Caki2 (cell line): ENCODE measurements at regions not wholly inside any gene's neighbourhood (a gene's known extent, or its start where the extent isn't known, plus 50 kb on each side); places are given as distances from the start of the nearest gene placed in this dataset.

Experiments used
- DNase-seq: peaks from one replicate; pipeline ENCODE4 v3.0.0-alpha.2; 2015; ENCODE audit warnings: low read depth
- in situ Hi-C: cut with HindIII; loops from 2 replicates; pipeline ENCODE4 v1.10.0; 2016; ENCODE audit warnings: low sequenced_read_pairs, low pct_unique_long_range_greater_than_20kb, mixed read lengths

- in situ Hi-C loops, result no loop called here
- no peak for DNase-seq
Observed at GRCh38 chr10:88049204-88049603, 185.8 kb downstream of the PTEN start.

GRCh38 chr10:88057720-88058119, 194.3 kb downstream of the PTEN start:
- in situ Hi-C loops, result no loop called here

GRCh38 chr10:88058750-88059149, 195.3 kb downstream of the PTEN start:
- DNase-seq, result no peak
- in situ Hi-C loops, result no loop called here

More at GRCh38 chr10:88057720-88058119, 194.3 kb downstream of the PTEN start:
- DNase-seq, result no peak

- no peak for DNase-seq
- in situ Hi-C loops, result no loop called here
Observed at GRCh38 chr10:88059190-88059589, 195.8 kb downstream of the PTEN start.

- in situ Hi-C loops, result no loop called here
- no peak for DNase-seq
Observed at GRCh38 chr10:88060762-88061161, 197.3 kb downstream of the PTEN start.

- DNase-seq, result no peak
- in situ Hi-C loops, result no loop called here
Observed at GRCh38 chr10:88062385-88062784, 199.0 kb downstream of the PTEN start.

- in situ Hi-C loops, result no loop called here
Observed at GRCh38 chr10:88062798-88063472, 199.5 kb downstream of the PTEN start.

GRCh38 chr10:88063861-88064557, 200.6 kb downstream of the PTEN start:
- in situ Hi-C loops, result no loop called here
- DNase-seq, result no peak

More at GRCh38 chr10:88062798-88063472, 199.5 kb downstream of the PTEN start:
- DNase-seq, result no peak

- in situ Hi-C loops, result no loop called here
- DNase-seq, result no peak
Observed at GRCh38 chr10:88064608-88065382, 201.4 kb downstream of the PTEN start.

GRCh38 chr10:88065383-88066049, 202.1 kb downstream of the PTEN start:
- in situ Hi-C loops, result no loop called here
- DNase-seq, result no peak

GRCh38 chr10:88066319-88066718, 202.9 kb downstream of the PTEN start:
- no peak for DNase-seq
- in situ Hi-C loops, result no loop called here

GRCh38 chr10:88066876-88067275, 203.5 kb downstream of the PTEN start:
- in situ Hi-C loops, result no loop called here
- no peak for DNase-seq

- no peak for DNase-seq
Observed at GRCh38 chr10:88067737-88068136, 204.3 kb downstream of the PTEN start.

GRCh38 chr10:88069338-88069737, 205.9 kb downstream of the PTEN start:
- in situ Hi-C loops, result no loop called here
- no peak for DNase-seq

More at GRCh38 chr10:88067737-88068136, 204.3 kb downstream of the PTEN start:
- in situ Hi-C loops, result no loop called here

GRCh38 chr10:88070080-88070880, 206.9 kb downstream of the PTEN start:
- no peak for DNase-seq
- in situ Hi-C loops, result no loop called here

GRCh38 chr10:88071879-88072278, 208.5 kb downstream of the PTEN start:
- in situ Hi-C loops, result no loop called here
- DNase-seq, result no peak

- in situ Hi-C loops, result no loop called here
- DNase-seq, result no peak
Observed at GRCh38 chr10:88073682-88074081, 210.3 kb downstream of the PTEN start.

GRCh38 chr10:88074971-88075370, 211.5 kb downstream of the PTEN start:
- in situ Hi-C loops, result no loop called here
- DNase-seq, result no peak
